ENCODE measurements at regions not wholly inside any gene's neighbourhood (a gene's known extent, or its start where the extent isn't known, plus 50 kb on each side); places are given as distances from the start of the nearest gene placed in this dataset.

DNA sequence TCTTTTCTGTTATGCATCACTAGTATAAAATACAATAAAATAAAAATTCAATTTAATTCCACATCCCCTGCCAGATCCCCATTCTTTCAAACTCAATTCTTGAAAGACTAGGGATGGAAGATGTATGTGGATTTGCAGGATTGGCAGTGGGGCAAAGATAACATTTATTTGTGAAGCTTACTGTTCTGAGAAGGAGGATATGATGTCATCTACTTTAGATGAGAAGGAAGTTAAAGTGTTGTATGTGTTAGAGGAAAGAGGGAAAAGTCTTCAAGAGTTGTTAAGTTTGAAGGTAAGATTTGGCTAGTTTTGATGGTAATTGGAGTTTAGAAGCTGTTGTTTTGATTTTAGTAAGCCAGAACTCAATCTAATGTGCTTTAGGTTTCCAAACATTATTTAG lies 845.1 kb upstream of the NR2F2 start:
- Histone ChIP-seq H3K4me3 (ENCODE audit: extremely low read depth in 1 of 4, insufficient read depth in 2 of 4, low read depth in 3 of 4, low read length in 4 of 4) (no peak overlapping the region), H2BK15ac (ENCODE audit: low read length) (no peak overlapping the region), H3K9me3 (ENCODE audit: insufficient read depth in 2 of 2, low read depth in 1 of 2, low read length in 1 of 2) (0 out of 4 replicates have a peak, but pooled peaks cover 0 to 3% of the 10 kb centered on the region in 2 experiments), H4K8ac (ENCODE audit: extremely low read depth, insufficient read depth, low read length) (no peak overlapping the region), H3K36me3 (ENCODE audit: control insufficient read depth in 2 of 4, insufficient read depth in 4 of 4, low read length in 3 of 4) (no peaks in the 10 kb centered on the region), H3K27me3 (replicated peaks in 1 of 4; ENCODE audit: control insufficient read depth in 3 of 4, extremely low read depth in 1 of 4, insufficient read depth in 3 of 4, low read length in 3 of 4) (no peaks in the 10 kb centered on the region), H2AK5ac (ENCODE audit: low read depth, low read length) (no peak overlapping the region), H3K23me2 (ENCODE audit: low read depth, low read length) (no peaks in the 10 kb centered on the region), H3K9ac (replicated peaks in 1 of 4; ENCODE audit: extremely low read depth in 1 of 4, low read depth in 3 of 4, low read length in 3 of 4) (no peak overlapping the region), H3K23ac (ENCODE audit: insufficient read length) (no peak overlapping the region), H3K18ac (ENCODE audit: extremely low read depth, low read length) (no peak overlapping the region), H3K4ac (replicated peaks; ENCODE audit: insufficient read length, low read depth, low read length) (no peak overlapping the region), H3K27ac (ENCODE audit: low read depth, low read length) (no peak overlapping the region), H2BK5ac (ENCODE audit: low read depth, low read length) (no peak overlapping the region), H3K56ac (replicated peaks; ENCODE audit: insufficient read length, low read depth, low read length) (no peak overlapping the region), H4K20me1 (replicated peaks in 1 of 2; ENCODE audit: control insufficient read depth in 1 of 2, insufficient read depth in 2 of 2, low read length in 2 of 2) (no peaks in the 10 kb centered on the region), H2AFZ (ENCODE audit: low read length) (no peak overlapping the region), H2BK120ac (replicated peaks; ENCODE audit: low read depth, low read length) (no peak overlapping the region), H2BK20ac (ENCODE audit: low read length) (no peak overlapping the region), H4K91ac (replicated peaks; ENCODE audit: insufficient read length, low read length) (no peak overlapping the region), H3K4me2 (ENCODE audit: insufficient read depth in 1 of 2, low read depth in 2 of 2, low read length in 2 of 2) (no peak overlapping the region), H3K4me1 (replicated peaks in 1 of 4; ENCODE audit: control insufficient read depth in 3 of 4, insufficient read depth in 4 of 4, low read length in 3 of 4) (no peaks in the 10 kb centered on the region), H4K5ac (ENCODE audit: insufficient read length, low read depth, low read length) (no peak overlapping the region), H2BK12ac (ENCODE audit: low read depth, low read length) (no peak overlapping the region), H3K14ac (ENCODE audit: insufficient read length) (no peak overlapping the region), H3K79me1 (ENCODE audit: low read depth, low read length) (no peaks in the 10 kb centered on the region), H3K79me2 (ENCODE audit: control insufficient read depth in 1 of 2, insufficient read depth in 2 of 2, low read length in 2 of 2) (no peaks in the 10 kb centered on the region)
- FAIRE-seq (no peak), DNase-seq (ENCODE audit: low read depth in 1 of 2, low spot score in 2 of 2) (no peak)
- TF ChIP-seq SP2 (IDR thresholded peaks at IDR 0.05; ENCODE audit: low read length): no peak
- no peak for TF ChIP-seq CREB1 (IDR thresholded peaks at IDR 0.05)
- no peak for TF ChIP-seq RXRA (IDR thresholded peaks at IDR 0.05; ENCODE audit: insufficient read depth, low read depth, low read length)
- no peak for TF ChIP-seq KDM5A (IDR thresholded peaks at IDR 0.05; ENCODE audit: low read length)
- no peak for TF ChIP-seq KDM1A (IDR thresholded peaks at IDR 0.05; ENCODE audit: borderline replicate concordance, low read length)
- no peak for TF ChIP-seq BRCA1 (IDR thresholded peaks at IDR 0.05; ENCODE audit: low read depth, low read length)
- TF ChIP-seq JUN (IDR thresholded peaks at IDR 0.05; ENCODE audit: low read depth, low read length): no peak
- no peak for TF ChIP-seq CTBP2 (IDR thresholded peaks at IDR 0.05; ENCODE audit: borderline replicate concordance, insufficient read depth, insufficient read length, low read length)
- no peak for TF ChIP-seq HDAC6 (IDR thresholded peaks at IDR 0.05; ENCODE audit: low read depth, low read length)
- TF ChIP-seq KDM4A (IDR thresholded peaks at IDR 0.05; ENCODE audit: low read depth, low read length, severe bottlenecking): no peak
- TF ChIP-seq EGR1 (IDR thresholded peaks at IDR 0.05; ENCODE audit: borderline replicate concordance, low read depth, low read length): no peak
- ChIA-PET POLR2A (ENCODE audit: partially characterized antibody) (no interaction called here), CTCF (ENCODE audit: partially characterized antibody) (interaction anchor here (1.2 to 1.6 kb wide), 2 partner anchors 9 to 14 kb away, joined by 3 to 5 read pairs; no protein-coding TSS in a partner anchor)

Data from H1 (cell line).